ENCODE measurements at regions not wholly inside any gene's neighbourhood (a gene's known extent, or its start where the extent isn't known, plus 50 kb on each side); places are given as distances from the start of the nearest gene placed in this dataset.
"Not testable (repeated sequence)": the region's sequence is repeated elsewhere in the genome, so short reads cannot be mapped to it uniquely, and the experiment has no call there.

DNA sequence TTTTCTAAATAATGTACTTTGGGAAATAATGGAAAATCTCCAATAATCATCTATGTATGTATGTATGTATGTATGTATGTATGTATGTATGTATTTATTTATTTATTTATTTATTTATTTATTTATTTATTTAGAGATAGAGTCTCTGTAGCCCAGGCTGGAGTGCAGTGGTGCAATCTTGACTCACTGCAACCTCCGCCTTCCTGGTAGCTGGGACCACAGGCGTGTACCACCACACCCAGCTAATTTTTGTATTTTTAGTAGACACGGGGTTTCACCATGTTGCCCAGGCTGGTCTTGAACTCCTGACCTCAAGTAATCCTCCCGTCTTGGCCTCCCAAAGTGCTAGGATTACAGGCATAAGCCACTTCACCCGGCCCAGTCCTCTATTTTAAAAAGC is 91.5 kb upstream of the NAP1L1 start:
- TF ChIP-seq JUNB (IDR thresholded peaks at IDR 0.05); EP300 (IDR thresholded peaks at IDR 0.05); RCOR1 (IDR thresholded peaks at IDR 0.05; ENCODE audit: low read depth, low read length); RAD21 (conservative IDR thresholded peaks at IDR 0.05 in 1 of 2, IDR thresholded peaks at IDR 0.05 in 1 of 2); REST (IDR thresholded peaks at IDR 0.05); JUN (IDR thresholded peaks at IDR 0.05); POLR2A (IDR thresholded peaks at IDR 0.05; ENCODE audit: low read length); RARB (CRISPR knock-in tag; IDR thresholded peaks at IDR 0.05); CTCF (IDR thresholded peaks at IDR 0.05); SMC3 (IDR thresholded peaks at IDR 0.05); FOSL2 (IDR thresholded peaks at IDR 0.05); FOSL2 (CRISPR knock-in tag; IDR thresholded peaks at IDR 0.05); MYC (IDR thresholded peaks at IDR 0.05; ENCODE audit: borderline replicate concordance, low read length); POLR2AphosphoS2 (conservative IDR thresholded peaks at IDR 0.05; ENCODE audit: low read length): not testable (repeated sequence)
